TTC549 (cell line): ENCODE measurements at regions not wholly inside any gene's neighbourhood (a gene's known extent, or its start where the extent isn't known, plus 50 kb on each side); places are given as distances from the start of the nearest gene placed in this dataset.

Experiments used
- FAIRE-seq: peaks from 2 replicates; lab custom pipeline; 2012; peaks lifted over from hg19 to GRCh38; lab: Jason Lieb, UNC

DNA sequence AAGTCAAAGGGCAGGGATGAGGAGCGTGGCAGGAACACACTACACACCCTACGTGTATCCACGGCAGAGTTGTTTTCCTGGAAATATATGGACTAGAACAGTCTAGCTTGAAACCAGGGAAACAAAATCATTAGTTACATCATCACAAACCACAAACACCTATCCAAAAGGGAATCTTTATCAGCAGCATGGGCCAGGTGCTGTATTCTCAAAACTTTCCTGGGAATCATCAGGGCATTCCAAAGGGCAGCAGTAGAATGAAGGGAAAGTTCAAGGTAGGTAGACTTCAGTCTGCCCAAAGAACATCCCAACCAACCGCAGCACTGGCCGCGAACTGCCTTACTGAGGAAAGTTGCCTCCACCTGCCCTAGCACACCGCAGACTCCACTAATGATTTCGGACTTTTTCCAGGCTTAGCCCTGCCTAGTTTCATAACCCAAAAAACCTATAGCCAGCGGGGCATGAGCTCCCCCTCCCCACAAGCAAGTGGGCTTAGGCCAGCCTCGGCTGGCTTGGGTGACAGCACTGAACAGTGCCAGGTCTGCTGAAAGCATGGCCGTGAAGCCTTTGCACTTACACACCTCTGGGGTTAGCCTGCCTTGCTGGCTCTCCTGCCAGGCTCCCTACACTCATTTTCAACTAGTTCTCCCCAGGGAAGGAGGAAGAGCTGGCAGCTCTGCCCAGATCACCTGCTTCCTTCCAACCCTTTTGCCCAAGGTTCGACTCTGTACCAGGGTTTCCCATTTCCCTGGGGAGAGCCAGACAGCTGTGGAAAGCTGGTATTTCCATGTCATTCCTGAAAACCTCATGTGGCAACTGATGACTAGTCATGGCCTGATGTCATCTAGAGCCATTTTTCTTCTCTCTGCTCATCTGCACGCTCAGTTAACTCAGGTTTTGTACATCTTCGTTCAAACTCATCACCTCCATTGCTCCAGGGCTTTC lies 77.3 kb upstream of the UBAC2 start:
- FAIRE-seq, result no peak

GRCh38 chr13:99124046-99124400 lies 76.6 kb upstream of the UBAC2 start:
- FAIRE-seq, result no peak

GRCh38 chr13:99124794-99125316 lies 75.8 kb upstream of the UBAC2 start:
- no peak for FAIRE-seq

GRCh38 chr13:99125326-99125915 lies 75.2 kb upstream of the UBAC2 start:
- no peak for FAIRE-seq

- no peak for FAIRE-seq
Observed at GRCh38 chr13:99126821-99127220, 73.8 kb upstream of the UBAC2 start.

DNA sequence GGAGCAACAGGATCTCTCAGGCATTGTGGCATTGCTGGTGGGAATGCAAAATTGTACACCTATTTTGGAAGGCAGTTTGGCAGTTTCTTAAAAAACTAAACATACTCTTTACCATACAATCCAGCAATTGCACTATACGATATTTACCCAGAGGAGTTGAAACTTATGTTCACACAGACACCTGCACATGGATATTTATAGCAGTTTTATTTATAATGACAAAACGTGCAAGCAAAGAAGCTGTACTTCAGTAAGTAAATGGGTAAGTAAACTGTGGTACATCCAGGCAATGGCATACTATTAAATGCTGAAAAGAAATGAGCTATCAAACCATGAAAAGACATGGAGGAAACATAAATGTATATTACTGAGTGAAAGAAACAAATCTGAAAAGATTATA lies 71.6 kb upstream of the UBAC2 start:
- FAIRE-seq, result no peak

- no peak for FAIRE-seq
Observed at GRCh38 chr13:99129951-99130350, 70.7 kb upstream of the UBAC2 start.

DNA sequence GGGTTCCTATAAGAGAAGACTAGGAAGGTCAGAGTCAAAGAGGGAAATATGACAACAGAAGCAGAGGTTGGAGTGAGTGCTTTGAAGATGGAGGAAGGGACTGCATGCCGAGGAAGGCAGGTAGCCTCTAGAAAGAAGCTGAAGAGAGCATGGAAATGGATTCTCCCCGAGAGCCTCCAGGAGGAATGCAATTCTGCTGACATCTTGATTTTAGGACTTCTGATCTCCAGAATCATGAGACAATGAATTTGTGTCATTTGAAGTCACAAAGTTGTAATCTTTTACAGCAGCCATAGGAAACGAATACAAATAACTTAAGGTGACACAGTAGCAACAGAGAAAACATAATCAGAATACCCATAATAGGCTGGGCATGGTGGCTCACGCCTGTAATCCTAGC lies 69.2 kb upstream of the UBAC2 start:
- FAIRE-seq, result no peak

- FAIRE-seq, result no peak
Observed at GRCh38 chr13:99132295-99132835, 68.3 kb upstream of the UBAC2 start.

DNA sequence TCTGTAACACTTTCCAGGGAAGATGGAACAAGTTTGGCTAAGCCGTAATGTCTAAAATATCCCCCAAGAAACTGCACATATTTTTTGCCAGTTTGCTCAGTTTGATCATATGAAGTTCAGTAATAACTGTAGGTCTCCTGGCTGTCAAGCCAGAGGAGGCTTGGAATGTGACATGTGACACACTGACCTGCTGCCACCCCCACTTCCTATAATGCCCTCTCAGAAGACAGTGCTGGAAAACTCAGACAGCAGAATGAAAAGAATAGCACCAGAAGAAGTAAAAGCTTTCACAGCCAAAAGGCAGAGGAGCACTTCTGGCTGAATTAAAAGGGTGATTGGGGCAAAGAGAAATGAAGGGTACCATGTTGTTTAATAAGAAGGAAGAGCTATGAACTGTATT lies 67.4 kb upstream of the UBAC2 start:
- FAIRE-seq, result no peak

- no peak for FAIRE-seq
Observed at GRCh38 chr13:99133848-99134247, 66.8 kb upstream of the UBAC2 start.

DNA sequence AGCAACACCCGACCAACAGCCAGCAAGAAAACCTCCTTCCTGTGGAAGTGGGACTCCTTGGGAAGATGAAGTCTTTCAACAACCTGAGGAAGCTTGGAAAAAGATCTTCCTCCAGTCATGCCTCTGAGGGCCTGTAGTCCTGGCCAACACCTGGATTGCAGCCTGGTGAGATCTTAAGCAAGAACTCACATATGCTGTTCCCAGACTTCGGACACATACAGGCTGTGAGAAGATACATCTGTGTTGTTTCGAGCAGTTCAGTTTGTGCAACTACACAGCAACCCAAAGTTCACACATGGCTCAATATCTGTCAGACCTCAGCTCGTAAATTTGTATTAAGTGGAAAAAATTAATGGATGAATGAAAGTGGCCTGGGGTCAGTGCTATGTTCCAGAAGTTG lies 65.1 kb upstream of the UBAC2 start:
- no peak for FAIRE-seq

DNA sequence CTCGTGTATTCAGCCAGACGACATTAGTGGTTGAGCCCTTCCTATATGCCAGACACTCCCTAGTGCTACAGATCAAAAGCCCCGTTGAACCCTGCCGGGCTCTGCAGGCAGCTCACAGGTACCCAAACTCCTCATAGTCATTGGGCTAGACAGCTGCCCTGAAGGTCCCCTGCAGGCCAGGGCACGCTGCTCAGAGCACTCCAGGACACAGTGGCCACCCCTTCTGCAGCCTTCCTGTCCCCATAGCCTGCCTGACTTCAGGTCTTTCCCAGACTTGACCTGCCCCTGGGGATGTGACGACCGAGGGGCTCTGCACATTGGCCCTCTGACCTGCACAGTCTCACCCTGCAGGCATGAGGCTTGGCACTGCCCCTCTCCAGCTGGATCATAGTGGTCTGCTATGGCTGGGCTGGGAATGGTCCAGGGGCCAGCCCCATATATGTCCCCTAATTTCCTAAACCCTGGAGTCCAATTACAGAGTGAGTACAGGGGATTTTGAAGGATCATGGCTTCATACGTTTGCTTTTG lies 64.2 kb upstream of the UBAC2 start:
- no peak for FAIRE-seq

DNA sequence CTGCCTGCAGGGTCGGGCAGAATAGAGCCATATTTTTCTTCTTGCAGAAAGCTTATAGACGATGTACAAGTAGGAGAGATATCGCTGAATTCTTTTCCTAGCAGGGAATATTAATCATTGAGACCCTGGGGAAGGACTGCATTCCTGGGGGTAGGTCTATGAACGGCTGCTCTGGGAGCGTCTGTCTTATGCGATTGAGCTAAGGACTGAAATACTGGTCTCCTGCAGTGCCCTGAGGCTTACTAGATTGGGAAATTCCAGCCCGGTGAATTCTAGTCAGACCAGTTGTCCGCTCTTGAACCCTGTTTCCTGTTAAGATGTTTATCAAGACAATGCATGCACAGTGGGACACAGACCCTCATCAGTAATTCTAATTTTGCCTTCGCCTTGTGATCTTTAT lies 59.8 kb upstream of the UBAC2 start:
- no peak for FAIRE-seq

DNA sequence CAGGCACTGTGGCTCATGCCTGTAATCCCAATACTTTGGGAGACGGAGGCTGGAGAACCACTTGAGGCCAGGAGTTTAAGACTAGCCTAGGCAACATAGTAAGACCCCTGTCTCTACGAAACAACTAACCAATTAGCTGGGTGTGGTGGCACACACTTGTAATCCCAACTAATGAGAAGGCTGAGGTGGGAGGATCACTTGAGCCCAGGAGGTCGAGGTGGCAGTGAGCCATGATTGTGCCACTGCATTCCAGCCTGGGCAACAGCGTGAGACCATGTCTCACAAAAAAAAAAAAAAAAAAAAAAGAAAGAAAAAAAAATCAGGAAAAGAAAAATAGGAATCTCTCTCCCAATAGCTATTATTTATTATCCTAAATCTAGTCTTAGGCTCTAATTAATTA lies 56.8 kb upstream of the UBAC2 start:
- FAIRE-seq, result no peak

GRCh38 chr13:99144306-99144705 lies 56.3 kb upstream of the UBAC2 start:
- FAIRE-seq, result no peak

GRCh38 chr13:99145461-99145860 lies 55.2 kb upstream of the UBAC2 start:
- no peak for FAIRE-seq

- FAIRE-seq, result no peak
Observed at GRCh38 chr13:99150575-99151361, 49.9 kb upstream of the UBAC2 start.
